NCI-H1105 (cell line): ENCODE measurements at regions not wholly inside any gene's neighbourhood (a gene's known extent, or its start where the extent isn't known, plus 50 kb on each side); places are given as distances from the start of the nearest gene placed in this dataset.
"Not testable (repeated sequence)": the region's sequence is repeated elsewhere in the genome, so short reads cannot be mapped to it uniquely, and the experiment has no call there.

ENCODE experiments used
- DNase-seq: peaks from one replicate; lab custom pipeline; 2025; lab: John Stamatoyannopoulos, UW

GRCh38 chr5:143629871-143630659, 181.9 kb upstream of the HMHB1 start:
- DNase-seq = no peak

DNA sequence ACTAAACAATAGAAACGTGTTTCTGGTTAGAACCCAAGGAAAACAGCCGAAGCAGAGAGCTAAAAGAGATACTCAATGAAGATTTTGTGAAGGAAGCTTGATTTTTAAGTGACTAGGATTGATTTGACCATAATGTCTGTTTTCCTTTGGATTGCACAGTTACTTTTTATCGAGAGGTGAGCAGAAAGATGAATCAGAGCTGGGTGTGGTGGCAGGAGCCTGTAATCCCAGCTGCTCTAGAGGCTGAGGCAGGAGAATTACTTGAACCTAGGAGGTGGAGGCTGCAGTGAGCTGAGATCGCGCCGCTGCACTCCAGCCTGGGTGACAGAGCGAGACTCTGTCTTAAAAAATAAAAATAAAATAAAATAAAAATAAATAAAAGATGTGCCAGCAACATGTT, 186.9 kb upstream of the HMHB1 start:
- DNase-seq = not testable (repeated sequence)

GRCh38 chr5:143624465-143624864, 187.5 kb upstream of the HMHB1 start:
- DNase-seq = no peak

DNA sequence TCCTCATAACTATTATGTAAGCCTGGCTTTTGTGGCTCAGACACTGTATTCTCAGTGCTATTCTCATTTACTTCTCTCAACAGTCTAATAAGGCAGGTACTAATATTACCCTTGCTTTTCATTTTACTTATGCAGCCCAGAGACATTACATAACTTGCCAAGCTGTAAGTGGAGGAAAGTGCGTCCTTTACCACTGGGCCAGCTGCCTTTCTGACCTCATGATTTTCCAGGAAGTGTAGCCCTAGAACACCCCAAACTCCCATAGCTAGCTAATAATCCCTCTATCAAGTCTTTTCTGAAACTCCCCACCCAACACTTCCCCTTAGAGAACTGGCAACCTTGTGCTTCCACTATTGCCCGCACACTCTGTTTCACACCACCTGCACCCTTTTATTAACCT, 192.9 kb upstream of the HMHB1 start:
- no peak for DNase-seq

GRCh38 chr5:143618141-143618540, 193.8 kb upstream of the HMHB1 start:
- DNase-seq = no peak

DNA sequence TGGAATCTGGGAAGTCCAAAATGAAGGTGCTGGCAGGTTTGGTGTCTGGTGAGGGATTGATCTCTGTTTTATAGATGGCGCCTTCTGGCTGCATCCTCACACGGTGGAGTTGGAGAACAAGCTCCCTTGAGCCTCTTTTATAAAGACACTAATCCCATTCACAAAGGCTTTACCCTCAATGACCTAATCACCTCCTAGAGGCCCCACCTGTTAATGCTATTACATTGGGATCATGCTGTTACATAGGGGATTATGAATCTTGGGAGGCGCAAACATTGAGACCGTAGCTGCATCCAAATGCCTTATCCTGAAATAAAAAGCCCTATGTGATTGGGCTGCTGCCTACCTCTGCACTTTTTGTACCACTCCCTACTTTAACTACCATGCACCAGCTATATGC, 197.1 kb upstream of the HMHB1 start:
- no peak for DNase-seq

DNA sequence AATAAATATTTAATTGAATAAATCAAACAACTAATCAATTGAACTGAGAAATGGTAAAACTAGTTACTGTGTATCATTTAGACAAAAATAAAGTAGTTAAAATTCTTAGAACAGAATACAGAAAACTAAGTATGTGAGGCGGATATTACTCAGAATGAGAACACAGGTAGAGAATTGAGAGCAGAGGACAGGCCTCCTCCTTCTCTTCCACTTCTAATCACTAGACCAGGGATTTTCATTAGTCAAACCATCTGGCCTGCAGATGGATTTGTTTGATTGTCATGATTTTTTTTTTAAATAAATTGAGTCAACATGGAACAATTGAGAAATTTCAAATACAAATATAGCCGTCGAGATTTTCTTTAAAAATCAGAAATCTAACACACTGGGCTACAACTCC, 198.6 kb upstream of the HMHB1 start:
- DNase-seq = no peak

DNA sequence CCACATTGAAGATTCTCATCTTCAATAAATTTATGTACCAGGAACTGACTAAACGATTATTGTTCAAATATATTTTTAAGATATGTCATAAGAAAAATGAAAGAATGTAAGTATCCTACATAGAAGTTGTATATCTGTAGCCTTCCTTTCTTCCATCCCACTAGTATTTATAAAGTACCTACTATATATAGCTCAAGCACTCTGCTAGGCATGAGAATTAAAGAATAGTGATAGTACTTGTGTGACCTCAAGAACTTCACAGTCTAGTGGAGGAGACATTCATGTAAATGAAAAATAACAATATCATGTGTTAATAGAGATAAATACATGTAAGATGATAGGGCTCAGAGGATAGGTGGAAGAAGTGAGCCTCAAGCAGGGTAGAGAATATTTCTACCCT, 201.0 kb upstream of the HMHB1 start:
- no peak for DNase-seq

- DNase-seq = no peak
These were observed 202.7 kb upstream of the NR3C1 start for GRCh38 chr5:143606043-143606752.

DNA sequence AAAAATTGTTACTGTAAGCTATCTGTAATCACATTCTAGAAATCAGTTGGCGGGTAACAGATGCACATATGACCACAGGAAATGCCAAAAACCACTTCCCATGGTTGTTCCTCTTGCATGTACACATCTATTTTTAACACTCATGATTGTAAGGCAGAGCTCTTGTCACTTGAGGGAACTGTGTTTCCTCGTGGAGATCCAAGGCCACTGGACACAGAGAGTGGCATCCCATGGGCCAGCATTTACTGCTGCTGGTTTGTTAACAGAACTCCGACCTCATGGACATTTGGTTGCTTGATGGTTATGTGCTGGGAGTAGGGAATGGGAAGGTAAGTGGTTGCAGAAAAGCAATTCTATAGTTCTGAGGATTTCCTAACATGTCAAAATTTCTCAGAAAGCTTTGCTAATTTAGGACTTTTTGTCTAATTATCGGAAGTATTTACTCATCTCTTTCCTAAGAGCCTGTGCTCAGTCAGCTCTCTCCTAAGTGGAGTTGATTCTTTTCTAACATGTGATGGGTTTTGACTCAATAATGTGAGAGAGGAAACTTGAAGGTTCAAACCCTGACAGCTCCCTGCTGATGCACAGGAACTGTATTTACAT, 202.0 kb upstream of the NR3C1 start:
- no peak for DNase-seq

DNA sequence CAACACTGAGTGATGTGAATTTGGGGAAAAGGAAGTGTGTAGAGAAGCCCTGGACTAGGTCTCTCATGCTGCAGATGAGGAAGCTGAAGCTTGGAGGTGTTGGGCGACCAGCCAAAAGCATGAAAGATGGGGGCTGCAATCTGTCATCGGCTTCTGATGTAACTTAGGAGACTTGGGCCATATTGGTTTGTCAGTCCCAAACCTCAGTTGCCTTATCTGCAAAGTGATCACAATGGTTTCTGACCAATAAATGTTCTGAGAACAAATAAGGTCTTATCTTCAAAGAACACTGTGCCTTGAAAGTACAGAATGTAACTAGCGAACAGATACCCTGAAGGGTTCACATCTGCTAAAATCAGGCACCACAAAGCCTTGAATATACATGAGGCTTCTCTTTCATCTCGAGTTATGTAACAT, 198.4 kb upstream of the NR3C1 start:
- DNase-seq = no peak

GRCh38 chr5:143601357-143601756, 197.9 kb upstream of the NR3C1 start:
- no peak for DNase-seq

- no peak for DNase-seq
These were observed 197.1 kb upstream of the NR3C1 start for GRCh38 chr5:143600396-143601075.

DNA sequence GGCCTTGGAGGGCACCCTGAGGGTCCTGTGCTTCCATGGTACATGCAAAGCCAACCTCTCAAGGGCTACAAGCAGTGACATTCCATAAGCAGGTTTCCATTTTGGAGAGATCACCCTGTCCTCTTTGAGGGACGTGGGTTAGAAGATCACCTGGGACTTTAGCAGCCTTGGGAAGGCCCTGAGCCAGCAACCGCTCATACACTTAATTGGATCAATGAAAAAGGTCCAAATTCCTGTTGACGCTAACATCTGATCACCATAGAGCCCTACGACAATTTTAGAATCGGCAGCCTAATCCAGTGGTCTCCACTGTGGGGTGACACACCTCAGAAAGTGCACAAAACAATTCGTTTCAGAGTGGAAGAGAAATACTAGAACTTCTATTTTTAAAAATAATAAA, 196.0 kb upstream of the NR3C1 start:
- no peak for DNase-seq

DNA sequence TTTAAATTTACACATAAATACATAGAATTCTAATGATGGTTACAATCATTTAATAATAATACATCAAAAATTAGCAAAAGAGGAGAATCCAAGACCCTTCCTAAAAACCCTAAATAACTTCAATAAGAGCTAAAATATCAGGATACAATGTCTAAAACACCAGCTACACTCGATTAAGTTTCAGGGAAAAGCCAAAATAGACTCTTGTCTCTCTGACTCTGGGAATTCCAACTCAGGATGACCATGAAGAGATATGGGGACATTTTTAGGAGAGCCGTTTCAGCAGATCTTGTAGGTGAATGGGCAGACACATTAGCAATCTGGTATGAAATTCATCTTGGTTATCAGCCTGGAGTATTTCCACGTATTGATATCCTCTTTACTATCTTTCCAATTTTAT, 193.3 kb upstream of the NR3C1 start:
- no peak for DNase-seq

- no peak for DNase-seq
These were observed 191.7 kb upstream of the NR3C1 start for GRCh38 chr5:143594902-143595818.

DNA sequence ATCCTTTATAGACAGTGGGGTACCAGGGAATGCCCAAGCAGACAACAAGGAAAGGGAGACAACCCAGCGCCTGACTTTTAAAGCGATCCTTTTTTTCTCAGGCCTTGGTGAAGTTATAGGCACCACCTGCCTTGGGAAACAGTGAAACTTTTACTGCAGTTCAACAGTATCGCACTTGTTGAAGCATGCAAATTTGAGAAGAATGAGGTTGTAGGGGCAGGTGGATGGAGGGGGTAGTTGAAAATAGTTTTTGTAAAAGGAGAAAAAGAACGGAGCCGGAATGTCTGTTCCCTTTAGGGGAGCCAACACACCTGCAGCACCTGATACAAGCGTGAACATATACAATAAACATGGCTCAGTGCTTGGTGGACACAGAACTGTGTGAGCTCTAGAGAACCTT, 190.2 kb upstream of the NR3C1 start:
- no peak for DNase-seq

DNA sequence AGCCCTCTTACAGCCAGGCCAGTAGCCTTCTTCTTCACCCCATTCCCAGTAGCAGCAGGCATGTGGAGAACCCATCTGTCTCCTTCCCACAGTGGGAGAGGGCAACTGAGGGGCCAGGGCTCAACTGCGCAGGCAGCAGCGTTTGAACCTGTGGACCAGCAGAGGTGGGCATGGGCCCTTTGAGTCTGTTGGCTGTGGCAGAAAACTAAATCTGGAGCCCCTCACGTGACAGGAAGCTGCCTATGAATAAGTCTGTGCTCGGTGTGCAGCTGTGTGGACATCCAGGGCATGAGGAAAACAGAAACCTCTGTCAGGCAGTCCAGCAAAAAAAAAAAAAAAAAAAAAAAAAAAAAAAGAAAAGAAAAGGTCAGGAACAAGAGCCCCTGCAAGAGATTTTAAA, 189.2 kb upstream of the NR3C1 start:
- DNase-seq = no peak

- DNase-seq = no peak
These were observed 185.6 kb upstream of the NR3C1 start for GRCh38 chr5:143588933-143589662.

DNA sequence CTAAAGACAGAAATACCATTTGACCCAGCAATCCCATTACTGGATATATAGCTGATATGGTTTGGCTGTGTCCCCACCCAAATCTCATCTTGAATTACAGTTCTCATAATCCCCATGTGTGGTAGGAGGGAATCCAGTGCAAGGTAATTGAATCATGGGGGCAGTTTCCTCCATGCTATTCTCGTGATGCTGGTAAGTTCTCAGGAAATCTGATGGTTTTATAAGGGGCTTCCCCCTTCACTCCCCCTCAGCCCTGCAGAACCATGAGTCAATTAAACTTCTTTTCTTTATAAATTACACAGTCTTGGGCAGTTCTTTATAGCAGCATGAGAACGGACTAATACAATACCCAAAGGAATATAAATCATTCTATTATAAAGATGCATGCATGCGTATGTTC, 184.6 kb upstream of the NR3C1 start:
- DNase-seq = not testable (repeated sequence)
